Left colon (tissue), 2 donors: ENCODE measurements at regions not wholly inside any gene's neighbourhood (a gene's known extent, or its start where the extent isn't known, plus 50 kb on each side); places are given as distances from the start of the nearest gene placed in this dataset.

Experiments
- ATAC-seq: fragments of 200-7000 bp; cut with Tn5 transposase; one replicate; pipeline ENCODE4 v1.9.1; 2020; ENCODE audit warnings: mild to moderate bottlenecking, moderate library complexity
- DNase-seq, 2 donors: peaks; one replicate each; pipeline ENCODE4 v3.0.0-alpha.2; 2020
- intact Hi-C, 2 donors: fragments of 100-400 bp; cut with DNase I in 1 of 2; cut with micrococcal nuclease in 1 of 2; formaldehyde crosslinking; loops; one replicate each; pipeline versions ENCODE4 v1.11.2 to v1.14.0; 2022; cut with DNase I, micrococcal nuclease
- donor health status: DM: no; HTN: no; CAD: no.
- donor health status: DM: yes; HTN: yes; CAD: no.

DNA sequence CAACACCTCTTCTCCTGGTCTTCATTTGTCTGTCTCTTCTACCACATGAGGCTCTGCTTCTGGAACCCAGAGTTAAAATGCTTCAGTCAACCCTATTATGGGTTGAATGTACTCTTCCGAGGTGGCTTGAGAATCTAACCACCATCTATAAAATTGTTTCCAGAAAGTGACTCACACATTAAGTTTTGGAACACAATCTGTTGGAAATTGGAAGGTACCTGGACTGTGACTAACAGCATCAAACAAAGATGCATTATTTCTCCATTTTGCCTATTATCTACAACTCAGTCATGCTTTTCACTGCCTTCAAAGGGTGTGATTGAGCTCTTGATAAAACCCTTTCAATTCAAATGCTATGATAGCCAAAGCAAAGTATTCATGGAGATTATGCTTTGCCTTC is 499.0 kb upstream of the SEMA6D start:
- intact Hi-C loops = no loop called here
- no peak for ATAC-seq
- no peak for DNase-seq

DNA sequence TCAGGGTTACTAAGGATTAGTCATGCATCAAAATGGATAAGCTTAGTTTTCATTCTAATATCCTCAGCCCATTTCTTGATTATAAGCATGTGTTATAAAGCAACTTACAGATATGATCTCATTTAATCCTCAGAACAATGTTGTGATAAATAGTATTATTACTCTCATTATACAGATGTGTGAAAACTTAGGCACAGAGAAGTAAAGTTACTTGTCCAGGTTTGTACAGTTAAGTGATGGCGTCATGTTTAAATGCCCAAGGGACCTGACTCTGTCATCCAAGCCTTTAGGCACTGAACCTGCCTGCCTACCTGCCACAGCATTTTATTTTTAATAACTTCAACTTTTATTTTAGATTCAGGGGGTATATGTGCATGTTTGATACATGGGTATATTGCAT is 472.9 kb upstream of the SEMA6D start:
- no peak for ATAC-seq
- DNase-seq = no peak
- intact Hi-C loops = no loop called here

DNA sequence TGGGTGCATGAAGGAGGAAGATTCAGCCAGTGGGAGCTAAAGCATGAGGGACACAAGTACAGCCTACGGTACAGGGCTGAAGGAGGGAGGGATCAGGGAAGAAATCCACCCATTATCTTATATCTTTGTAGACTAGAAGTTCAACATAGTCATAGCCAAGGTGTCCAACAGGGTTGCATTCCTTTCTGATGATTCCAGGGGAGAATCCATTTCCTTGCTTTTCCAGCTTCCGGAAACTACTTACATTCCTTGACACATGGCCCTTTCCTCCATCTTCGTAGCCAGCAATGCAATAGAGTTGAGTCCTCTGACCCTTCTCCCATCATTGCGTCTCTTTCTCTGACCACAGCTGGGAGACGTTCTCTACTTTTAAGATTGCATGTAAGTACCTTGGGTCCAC is 471.0 kb upstream of the SEMA6D start:
- intact Hi-C loops = no loop called here
- no peak for ATAC-seq
- DNase-seq = no peak

DNA sequence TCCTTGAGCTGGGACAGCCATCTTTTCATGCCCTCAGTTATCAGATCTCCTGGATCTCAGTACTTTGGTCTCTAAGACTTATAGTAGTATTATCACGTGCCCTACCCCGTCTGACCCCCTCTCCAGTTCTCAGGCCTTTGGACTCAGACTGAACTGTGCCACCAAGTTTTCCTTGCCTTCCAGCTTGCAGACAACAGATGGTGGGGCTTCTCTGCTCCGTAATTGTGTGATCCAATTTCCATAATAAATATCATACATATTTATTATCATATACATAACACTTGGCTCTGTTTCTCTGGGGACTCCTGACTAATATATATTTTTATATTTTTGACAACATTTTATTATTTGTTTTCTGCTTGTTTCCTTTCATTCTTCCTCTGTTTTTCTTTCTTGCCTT is 458.8 kb upstream of the SEMA6D start:
- no peak for ATAC-seq
- intact Hi-C loops = no loop called here
- no peak for DNase-seq

GRCh38 chr15:47265686-47266085 is 451.6 kb upstream of the SEMA6D start:
- no peak for ATAC-seq
- intact Hi-C loops = no loop called here

DNA sequence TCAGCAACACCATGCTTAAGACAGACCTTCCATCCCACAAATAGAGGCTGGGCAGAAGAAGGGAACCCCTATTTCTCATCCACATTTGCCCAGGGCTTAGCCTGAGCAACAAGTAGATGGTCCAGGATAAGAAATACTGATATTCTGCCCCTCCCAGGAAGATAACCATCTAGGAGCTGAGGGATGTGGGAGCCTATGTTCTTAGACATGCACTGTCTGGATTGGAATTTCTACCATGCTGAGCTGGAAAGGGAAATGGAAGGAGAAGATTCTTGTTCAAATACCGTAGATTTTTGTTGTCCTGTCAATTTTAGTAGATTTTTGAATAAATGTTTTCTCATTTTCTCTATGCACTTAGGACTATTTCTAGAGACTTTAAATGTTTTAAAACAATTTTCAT is 450.7 kb upstream of the SEMA6D start:
- intact Hi-C loops = no loop called here
- no peak for ATAC-seq

More at GRCh38 chr15:47265686-47266085, 451.6 kb upstream of the SEMA6D start:
- no peak for DNase-seq

GRCh38 chr15:47273864-47274263 is 443.4 kb upstream of the SEMA6D start:
- intact Hi-C loops = no loop called here
- no peak for DNase-seq
- ATAC-seq = no peak

More for the DNA sequence above, 450.7 kb upstream of the SEMA6D start:
- no peak for DNase-seq

DNA sequence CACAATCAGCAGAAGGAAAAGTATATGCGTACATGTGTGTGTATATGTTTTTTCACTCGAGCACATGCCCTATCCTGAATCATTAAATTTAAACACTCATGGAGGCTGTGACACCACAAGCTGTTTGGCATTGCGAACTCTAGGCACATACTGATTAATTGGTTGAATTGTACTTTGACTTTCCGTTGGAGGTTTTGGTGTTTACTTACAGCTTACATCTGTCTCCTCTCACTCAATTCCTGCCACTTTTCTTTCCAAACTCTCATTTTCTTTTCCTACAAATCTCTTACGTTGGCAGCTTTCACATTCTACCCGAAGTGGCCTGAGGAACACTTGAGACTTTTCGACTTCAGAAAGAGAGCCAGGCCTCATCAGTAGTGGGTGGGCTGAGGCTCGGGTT is 434.1 kb upstream of the SEMA6D start:
- ATAC-seq (no peak), DNase-seq (no peak)
- intact Hi-C loops = no loop called here

- ATAC-seq = no peak
- DNase-seq = no peak
- intact Hi-C loops = no loop called here
Measured at GRCh38 chr15:47288794-47289193, 428.5 kb upstream of the SEMA6D start.

DNA sequence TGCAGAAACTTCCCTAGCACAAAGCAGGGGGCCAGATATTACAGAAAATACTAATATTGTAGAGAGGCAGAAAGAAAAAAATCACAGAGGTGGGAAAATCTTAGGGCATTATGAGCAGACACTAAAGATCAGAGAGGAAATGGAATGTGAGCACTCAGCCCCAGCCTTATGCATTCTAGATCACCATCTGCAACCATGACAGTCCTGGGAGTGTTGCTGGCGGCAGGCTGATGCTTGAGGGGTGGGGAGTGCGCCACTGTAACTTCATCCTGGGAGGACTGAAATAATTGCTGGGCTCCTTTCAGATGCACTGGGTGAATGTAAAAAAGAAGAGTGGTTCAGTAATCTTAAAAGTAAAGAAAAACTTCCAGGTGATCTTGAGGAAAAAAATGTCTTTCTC is 427.6 kb upstream of the SEMA6D start:
- intact Hi-C loops = no loop called here
- DNase-seq (no peak), ATAC-seq (no peak)

GRCh38 chr15:47291767-47292166 is 425.5 kb upstream of the SEMA6D start:
- ATAC-seq = no peak
- intact Hi-C loops = no loop called here
- DNase-seq = no peak

- ATAC-seq = no peak
- no peak for DNase-seq
- intact Hi-C loops = no loop called here
Measured at GRCh38 chr15:47292638-47293190, 424.6 kb upstream of the SEMA6D start.

DNA sequence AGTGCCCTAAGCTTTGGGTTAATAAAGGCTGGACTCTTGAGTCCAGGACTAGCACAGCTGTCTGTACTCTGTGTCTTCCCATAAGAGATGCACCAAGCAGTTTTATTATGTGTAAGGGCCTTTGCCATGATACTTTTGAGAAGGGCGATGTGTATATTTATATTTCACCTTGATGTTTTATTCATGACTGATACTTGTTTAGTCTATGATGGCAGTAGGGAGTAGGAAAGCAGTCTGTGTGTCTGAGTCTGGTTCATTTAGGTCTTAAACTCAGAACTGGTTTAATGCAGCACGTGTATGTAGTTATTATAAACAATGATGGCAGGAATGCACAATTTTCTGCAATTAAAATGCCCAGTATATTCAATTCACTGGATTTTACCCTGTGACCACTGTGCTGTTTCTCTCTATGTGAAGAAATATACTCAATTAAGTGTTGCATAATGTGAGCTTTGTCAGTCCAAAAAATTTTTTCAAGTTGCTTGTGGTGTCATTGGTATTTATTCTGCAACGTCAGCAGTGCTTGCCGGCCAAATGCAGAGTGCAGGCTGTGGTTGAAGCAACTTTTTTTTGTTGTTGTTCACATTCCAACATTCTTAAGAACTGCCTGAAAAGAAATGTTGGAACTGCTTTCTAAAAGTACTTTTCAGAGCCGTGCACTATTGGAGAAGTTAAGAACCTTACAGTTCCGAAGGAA is 423.7 kb upstream of the SEMA6D start:
- ATAC-seq (no peak), DNase-seq (peak; percentile 12 to 28)
- intact Hi-C loops = no loop called here

DNA sequence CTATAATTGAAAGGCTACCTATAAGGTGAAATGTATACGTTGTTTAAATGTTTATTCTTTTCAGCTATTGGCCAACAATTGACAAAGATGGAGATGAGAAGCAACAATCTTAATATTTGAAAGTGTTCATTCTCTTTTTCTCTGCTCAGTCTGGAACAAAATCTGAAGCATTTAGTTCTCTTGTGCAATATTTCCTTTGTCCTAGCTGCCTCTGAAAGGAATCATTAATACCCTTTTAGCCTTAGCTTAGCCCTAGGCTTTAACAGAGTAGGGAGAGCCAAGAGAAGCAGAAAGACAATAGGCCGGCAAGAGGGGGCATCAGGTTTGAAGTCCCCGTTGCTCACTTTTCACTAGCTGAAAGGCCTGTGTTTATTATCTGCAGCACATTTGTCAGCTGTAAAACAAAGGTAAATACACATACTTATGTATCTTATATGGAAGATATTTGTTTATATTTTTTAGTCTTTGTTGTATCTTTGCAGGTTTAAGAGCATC is 422.5 kb upstream of the SEMA6D start:
- intact Hi-C loops = no loop called here
- DNase-seq = no peak
- no peak for ATAC-seq

DNA sequence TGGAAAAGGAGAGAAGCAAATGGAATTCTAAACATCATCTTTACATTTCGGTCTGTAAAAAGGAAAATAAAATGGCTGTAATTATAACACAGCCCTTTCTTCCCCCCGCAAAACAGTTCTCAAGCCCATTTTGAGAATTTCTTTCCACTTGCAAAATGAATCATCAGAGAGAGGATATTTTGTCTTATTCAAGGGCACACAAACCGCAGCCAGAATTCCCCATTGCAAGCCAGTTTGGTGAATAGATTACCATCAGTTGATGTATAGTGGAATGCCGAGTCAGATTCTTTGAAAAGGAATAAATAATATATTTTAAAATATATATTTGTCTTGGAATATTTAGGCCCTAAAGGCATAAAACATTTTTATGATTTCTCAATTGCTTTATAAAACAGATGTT is 420.4 kb upstream of the SEMA6D start:
- intact Hi-C loops = no loop called here
- DNase-seq = no peak
- ATAC-seq = no peak

DNA sequence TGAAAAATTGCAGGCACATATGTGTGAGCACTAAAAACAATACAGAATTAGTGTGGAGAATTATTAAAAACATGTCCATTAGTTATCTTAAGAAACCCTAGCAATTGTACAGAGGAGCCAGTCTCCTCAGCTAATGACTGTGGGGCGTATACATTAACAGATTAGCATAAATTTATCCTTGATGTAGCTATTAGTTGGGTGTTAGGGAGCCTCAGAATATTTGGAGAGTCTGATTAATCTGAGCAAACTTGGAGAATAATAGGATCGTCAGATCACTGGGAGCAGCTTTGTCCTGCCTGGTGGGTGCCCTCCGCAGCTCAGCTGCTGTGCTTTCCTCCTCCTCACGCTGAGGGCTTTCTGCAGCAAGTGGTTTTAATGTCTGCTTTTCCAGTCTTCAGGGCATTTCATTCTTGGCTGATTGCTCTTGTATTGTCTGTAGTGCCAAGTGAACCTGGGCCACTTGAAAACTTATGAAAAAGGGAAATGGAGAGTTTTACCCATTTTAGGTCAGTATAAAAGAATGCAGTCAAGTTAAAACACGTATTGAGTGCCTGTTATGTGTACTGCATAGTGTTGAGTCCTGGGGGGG is 417.4 kb upstream of the SEMA6D start:
- DNase-seq (no peak), ATAC-seq (no peak)
- intact Hi-C loops = no loop called here

- intact Hi-C loops = no loop called here
- ATAC-seq (no peak), DNase-seq (no peak)
Measured at GRCh38 chr15:47300596-47300995, 416.7 kb upstream of the SEMA6D start.

DNA sequence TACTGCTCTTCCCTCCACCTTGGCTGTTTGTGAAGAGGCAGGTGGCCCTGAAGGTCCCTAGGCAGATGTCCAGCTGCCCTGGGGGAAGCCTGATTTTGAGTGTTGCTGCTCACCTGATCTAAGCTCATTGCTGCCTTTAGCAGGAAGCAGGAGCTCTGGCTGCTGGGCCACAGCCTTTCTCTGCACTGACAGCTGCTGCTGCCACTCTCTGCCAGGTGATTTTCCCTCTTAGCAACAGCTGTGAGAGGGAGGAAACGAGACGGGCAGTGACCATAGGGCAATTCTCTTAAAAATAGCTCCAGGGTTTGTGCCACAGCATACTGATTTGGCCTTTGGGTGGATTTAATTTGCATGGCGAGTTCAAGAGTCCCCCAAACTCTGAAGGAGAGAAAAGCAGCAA is 415.8 kb upstream of the SEMA6D start:
- peak; percentile 29 for ATAC-seq
- intact Hi-C loops = no loop called here
- DNase-seq = peak in 1 of 2 donors; percentile 21

- intact Hi-C loops = no loop called here
- ATAC-seq (no peak), DNase-seq (no peak)
Measured at GRCh38 chr15:47304656-47305055, 412.6 kb upstream of the SEMA6D start.

DNA sequence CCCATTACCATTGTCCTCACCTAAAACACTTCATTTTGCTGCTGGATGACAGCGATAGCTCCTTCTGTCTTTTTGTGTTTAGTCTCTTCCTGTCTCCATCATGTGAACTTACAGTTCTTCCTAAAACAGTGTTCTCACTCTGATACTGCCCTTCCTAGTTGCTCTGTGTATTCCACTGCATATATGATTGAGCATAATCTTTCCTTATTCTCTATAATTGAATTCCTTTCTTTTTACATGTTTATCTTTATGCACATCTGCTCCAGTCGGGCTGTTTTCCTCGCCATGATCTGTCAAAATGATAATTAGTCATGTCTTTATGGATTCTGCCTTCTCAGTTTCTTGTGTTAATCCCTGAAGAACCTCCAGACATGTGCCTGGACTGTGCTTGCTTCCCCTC is 405.1 kb upstream of the SEMA6D start:
- intact Hi-C loops = no loop called here
- DNase-seq = no peak
- no peak for ATAC-seq
